Bronchial epithelial cell (primary cell): ENCODE measurements at regions not wholly inside any gene's neighbourhood (a gene's known extent, or its start where the extent isn't known, plus 50 kb on each side); places are given as distances from the start of the nearest gene placed in this dataset.

ENCODE experiments used
- DNase-seq: peaks from one replicate; pipeline ENCODE4 v3.0.0-alpha.2; 2010; ENCODE audit warnings: low read depth
- FAIRE-seq: peaks from 2 replicates; lab custom pipeline; 2011; peaks lifted over from hg19 to GRCh38; lab: Jason Lieb, UNC
- H3K27me3 ChIP-seq: 2 replicates; pipeline ENCODE4 v1.5.1; 2011; ENCODE audit warnings: low read length; ENCODE audit not compliant: control insufficient read depth, insufficient read depth
- H3K36me3 ChIP-seq: 2 replicates; pipeline ENCODE4 v1.5.1; 2011; ENCODE audit warnings: low read length; ENCODE audit not compliant: control insufficient read depth, insufficient read depth
- H3K4me3 ChIP-seq: 2 replicates; pipeline ENCODE4 v1.5.1; 2011; ENCODE audit warnings: mild to moderate bottlenecking, low read depth, low read length, control low read depth
- TF ChIP-seq, protein P1 (sequence below): IDR thresholded peaks from 2 replicates; pipeline ENCODE4 v1.5.1; 2011; ENCODE audit warnings: mild to moderate bottlenecking, moderate library complexity, low read length, control low read depth, inconsistent platforms; ENCODE audit not compliant: insufficient read depth, severe bottlenecking

DNA sequence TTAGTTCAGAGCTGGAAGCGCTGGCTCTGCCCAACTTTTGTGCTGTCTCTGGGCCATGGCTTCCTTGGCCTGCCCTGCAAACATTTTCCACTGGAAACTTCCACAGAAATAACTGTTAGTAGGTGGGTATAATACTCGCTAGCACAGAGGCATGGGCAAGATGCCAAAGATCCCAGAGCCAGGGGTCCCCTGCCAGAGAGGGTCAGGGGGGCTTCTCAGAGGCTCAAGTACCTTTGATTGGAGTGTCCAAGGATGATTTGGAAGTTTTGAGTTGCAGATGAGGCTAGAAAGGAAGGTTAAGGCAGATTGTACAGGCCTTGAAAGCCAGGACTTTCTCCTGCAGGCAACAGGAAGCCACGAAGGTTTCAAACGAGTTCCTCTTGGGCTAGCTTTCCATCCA lies 187.6 kb downstream of the DICER1 start:
- DNase-seq (no peak), FAIRE-seq (no peak)
- TF ChIP-seq, protein P1, sequence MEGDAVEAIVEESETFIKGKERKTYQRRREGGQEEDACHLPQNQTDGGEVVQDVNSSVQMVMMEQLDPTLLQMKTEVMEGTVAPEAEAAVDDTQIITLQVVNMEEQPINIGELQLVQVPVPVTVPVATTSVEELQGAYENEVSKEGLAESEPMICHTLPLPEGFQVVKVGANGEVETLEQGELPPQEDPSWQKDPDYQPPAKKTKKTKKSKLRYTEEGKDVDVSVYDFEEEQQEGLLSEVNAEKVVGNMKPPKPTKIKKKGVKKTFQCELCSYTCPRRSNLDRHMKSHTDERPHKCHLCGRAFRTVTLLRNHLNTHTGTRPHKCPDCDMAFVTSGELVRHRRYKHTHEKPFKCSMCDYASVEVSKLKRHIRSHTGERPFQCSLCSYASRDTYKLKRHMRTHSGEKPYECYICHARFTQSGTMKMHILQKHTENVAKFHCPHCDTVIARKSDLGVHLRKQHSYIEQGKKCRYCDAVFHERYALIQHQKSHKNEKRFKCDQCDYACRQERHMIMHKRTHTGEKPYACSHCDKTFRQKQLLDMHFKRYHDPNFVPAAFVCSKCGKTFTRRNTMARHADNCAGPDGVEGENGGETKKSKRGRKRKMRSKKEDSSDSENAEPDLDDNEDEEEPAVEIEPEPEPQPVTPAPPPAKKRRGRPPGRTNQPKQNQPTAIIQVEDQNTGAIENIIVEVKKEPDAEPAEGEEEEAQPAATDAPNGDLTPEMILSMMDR: no peak
- H3K4me3 ChIP-seq: no peak overlapping the region
- H3K27me3 ChIP-seq: no peaks in the 10 kb centered on the region
- no peaks in the 10 kb centered on the region for H3K36me3 ChIP-seq

DNA sequence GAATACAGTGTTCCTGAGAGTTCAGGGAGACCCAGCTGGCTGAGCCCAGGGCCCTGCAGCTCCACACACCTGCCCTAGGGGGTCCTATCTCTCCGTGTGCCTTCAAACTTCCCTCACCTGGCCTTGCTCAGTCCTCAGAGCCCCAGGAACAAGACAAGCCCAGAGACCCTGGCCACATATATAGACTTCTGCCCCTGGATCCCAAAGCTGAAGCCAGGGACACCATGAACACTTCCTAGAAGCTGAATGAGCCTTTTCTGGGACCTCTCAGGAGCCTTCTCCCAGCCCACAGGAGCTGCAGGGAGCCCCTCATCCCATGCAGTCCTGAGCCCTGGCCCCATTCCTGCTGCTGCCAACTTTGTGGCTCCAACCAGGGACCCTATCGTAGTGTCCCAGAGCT lies 190.5 kb downstream of the DICER1 start:
- Histone ChIP-seq H3K36me3 (no peaks in the 10 kb centered on the region), H3K27me3 (no peaks in the 10 kb centered on the region), H3K4me3 (no peak overlapping the region)
- TF ChIP-seq, protein P1: no peak
- DNase-seq: no peak
- no peak for FAIRE-seq

DNA sequence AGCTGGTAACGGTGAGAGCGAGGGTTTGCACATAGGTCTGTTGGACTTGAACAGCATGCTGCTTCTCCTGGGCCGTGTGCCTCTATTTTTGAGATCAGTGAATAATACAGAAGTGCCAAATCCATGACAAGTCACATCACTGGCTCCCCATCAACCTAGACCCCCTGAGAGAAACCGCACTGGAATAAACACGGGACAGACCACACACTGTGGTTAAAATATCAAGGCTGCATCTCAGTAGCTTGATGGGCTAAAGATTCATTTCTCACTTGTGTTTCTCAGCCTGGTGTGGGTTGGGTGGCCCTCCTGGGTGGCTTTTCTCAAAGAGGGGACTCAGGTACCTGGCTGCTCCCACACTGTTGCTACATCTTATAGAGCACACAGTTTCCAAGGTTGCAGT lies 191.0 kb downstream of the DICER1 start:
- no peak overlapping the region for H3K4me3 ChIP-seq
- DNase-seq (no peak), FAIRE-seq (no peak)
- TF ChIP-seq, protein P1: no peak
- H3K27me3 ChIP-seq: no peaks in the 10 kb centered on the region
- H3K36me3 ChIP-seq: no peaks in the 10 kb centered on the region

DNA sequence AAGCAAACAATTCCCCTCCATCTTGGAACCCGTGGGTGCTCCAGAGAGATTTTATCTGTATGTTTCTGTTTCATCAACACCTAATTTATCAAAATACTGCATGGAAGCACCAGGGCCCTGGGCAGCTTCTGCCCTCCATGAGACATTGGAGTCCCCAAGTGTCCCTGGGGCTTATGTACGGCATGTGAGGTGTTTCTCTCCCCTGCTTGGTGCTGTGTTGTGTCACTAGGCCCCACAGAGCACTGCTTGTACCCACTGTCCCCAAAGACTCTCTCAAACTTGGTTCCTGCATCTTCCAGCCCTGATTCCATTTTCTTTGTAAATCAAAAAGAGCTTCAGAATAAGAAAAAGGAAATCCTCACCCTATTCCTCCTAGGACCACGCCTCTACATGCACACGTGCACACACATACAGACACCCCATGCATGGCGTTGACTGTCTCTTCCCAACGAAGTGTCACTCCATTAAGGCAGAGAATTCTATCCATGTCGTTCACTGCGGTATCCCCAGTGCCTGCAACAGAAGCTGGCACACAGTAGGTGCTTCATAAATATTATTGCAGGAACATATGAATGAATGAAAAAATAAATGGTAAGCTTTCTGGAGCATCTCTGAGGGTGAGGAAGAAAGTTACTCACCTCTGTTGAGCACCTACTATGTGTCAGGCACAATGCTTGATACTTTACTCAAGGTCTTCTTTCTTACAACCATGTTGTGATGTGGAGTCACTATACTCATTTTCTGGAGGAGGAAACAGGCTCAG lies 191.6 kb downstream of the DICER1 start:
- no peaks in the 10 kb centered on the region for H3K27me3 ChIP-seq
- H3K4me3 ChIP-seq: no peak overlapping the region
- TF ChIP-seq, protein P1: no peak
- no peaks in the 10 kb centered on the region for H3K36me3 ChIP-seq
- FAIRE-seq (no peak), DNase-seq (no peak)

DNA sequence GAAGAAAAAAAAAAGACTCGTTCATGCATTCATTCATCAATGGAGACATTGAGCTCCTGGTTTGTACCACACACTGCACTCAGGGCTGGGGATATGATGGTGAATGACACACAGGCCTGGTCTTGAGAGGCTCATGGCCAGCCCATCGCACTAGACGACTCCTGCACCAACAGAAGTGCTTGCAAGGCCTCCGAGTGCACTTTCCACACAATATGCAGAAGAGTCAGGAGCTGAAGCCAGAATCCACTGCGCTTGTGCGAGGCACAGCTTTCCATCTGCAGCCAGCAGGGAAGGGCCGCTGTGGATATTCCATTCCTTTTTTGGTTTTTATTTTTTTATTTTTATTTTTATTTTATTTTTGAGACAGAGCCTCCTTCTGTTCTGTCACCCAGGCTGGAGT lies 192.4 kb downstream of the DICER1 start:
- H3K36me3 ChIP-seq: no peaks in the 10 kb centered on the region
- FAIRE-seq: no peak
- DNase-seq: no peak
- no peak overlapping the region for H3K4me3 ChIP-seq
- TF ChIP-seq, protein P1: no peak
- no peaks in the 10 kb centered on the region for H3K27me3 ChIP-seq

DNA sequence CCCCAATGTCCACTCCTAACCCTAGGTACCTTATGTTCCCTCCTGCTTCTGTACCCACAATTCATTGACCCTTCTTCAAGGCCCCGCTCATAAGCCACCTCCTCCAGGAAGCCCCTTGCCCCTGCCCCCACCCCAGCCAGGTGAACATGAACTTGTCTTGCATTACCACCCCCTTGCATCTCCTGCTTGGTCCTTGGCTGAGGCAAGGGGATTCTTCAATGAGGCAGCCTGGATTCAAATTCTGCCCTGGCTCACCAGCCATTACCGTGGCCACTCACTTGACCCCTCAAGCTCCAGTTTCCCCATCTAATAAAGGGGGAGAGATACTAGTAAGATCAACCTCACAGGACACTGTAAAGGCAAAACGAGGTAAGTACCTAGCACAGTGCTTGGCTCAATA lies 193.1 kb downstream of the DICER1 start:
- H3K27me3 ChIP-seq: no peaks in the 10 kb centered on the region
- H3K36me3 ChIP-seq: no peaks in the 10 kb centered on the region
- DNase-seq (no peak), FAIRE-seq (no peak)
- TF ChIP-seq, protein P1: no peak
- no peak overlapping the region for H3K4me3 ChIP-seq
